HG02610 (cell line): ENCODE measurements at regions not wholly inside any gene's neighbourhood (a gene's known extent, or its start where the extent isn't known, plus 50 kb on each side); places are given as distances from the start of the nearest gene placed in this dataset.
"Not testable (repeated sequence)": the region's sequence is repeated elsewhere in the genome, so short reads cannot be mapped to it uniquely, and the experiment has no call there.

Experiments used
- ATAC-seq: cut with Tn5 transposase; IDR thresholded peaks from one replicate; pipeline ENCODE4 v1.9.1; 2021; ENCODE audit warnings: mild to moderate bottlenecking, moderate library complexity; ENCODE audit not compliant: unreplicated experiment

DNA sequence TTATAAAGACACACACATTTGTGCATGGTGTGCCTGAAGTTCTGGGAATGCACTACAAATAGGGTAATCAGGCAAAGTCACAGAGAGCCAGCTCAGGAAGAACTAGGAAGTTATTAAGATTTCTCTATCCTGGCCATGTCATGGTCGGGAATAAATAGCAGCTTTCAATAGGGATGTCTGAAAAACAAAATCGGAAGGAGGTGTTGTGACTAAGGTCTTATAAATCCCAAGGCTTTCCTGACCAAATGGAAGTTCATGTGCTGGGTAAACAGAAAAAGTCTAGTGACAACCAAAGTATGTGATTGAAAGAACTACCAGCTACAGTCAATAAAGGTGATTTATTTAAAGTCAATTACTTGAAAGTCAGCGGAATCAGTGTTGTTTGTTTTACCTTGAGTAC lies 262.5 kb upstream of the HS3ST1 start:
- no peak for ATAC-seq

- ATAC-seq = no peak
Measured at GRCh38 chr4:11687727-11688126, 259.0 kb upstream of the HS3ST1 start.

GRCh38 chr4:11685481-11685880 lies 256.8 kb upstream of the HS3ST1 start:
- no peak for ATAC-seq

DNA sequence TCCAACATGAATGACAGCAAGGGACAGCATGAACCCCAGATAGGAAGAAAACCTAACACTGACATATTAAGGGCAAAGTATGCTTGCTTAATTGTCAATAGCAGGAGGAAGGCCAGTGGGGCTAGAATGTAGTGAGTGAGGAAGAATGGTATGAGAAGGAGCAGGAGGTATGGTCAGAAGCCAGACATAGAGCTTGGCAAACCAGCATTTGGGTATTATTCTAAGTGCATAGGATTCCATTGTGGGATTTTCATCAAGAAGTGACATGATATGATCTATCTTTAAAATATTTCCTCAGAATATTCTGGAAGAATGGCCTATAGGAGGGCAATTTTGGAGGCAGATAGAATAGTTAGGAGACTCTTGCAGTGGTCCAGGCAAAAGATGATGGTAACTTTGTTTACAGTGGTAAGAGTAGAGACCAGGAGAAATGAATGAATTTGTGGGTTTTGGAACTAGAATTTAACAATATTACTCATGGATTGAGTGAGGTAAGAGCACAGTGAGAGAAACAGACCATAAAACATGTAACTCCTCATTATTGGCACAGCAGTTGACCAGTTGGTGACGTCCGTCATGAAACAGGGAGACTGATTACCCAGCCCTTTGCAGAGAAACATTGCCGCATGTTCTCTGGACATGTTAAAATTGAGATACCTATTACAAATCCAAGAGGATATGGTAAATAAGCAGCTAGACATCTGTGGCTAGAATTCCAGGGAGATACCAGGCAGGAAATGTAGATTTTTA lies 246.5 kb upstream of the HS3ST1 start:
- no peak for ATAC-seq

GRCh38 chr4:11670304-11670703 lies 241.6 kb upstream of the HS3ST1 start:
- ATAC-seq = no peak

GRCh38 chr4:11669156-11669555 lies 240.5 kb upstream of the HS3ST1 start:
- no peak for ATAC-seq

DNA sequence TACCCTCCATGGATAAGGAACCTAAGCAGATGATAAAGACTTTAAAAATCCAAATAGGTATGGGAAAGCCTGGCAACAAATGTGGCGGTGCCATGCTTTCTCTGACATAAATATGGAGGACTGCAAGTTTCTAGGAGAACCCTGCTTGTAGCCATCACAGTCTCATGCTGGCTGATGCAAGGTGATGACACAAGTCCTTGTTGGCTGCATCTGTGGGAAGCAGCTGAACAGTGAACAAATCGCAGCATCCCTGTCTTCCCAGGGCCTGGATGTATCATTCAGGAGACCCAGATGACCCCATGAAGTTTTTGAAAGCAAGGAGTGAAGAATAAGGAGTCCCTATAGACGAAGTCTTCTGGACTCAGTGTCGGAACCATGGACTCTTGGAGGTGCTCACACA lies 234.4 kb upstream of the HS3ST1 start:
- no peak for ATAC-seq

- no peak for ATAC-seq
Measured at GRCh38 chr4:11650801-11651596, 222.3 kb upstream of the HS3ST1 start.

- ATAC-seq = no peak
Measured at GRCh38 chr4:11647433-11647832, 218.7 kb upstream of the HS3ST1 start.

DNA sequence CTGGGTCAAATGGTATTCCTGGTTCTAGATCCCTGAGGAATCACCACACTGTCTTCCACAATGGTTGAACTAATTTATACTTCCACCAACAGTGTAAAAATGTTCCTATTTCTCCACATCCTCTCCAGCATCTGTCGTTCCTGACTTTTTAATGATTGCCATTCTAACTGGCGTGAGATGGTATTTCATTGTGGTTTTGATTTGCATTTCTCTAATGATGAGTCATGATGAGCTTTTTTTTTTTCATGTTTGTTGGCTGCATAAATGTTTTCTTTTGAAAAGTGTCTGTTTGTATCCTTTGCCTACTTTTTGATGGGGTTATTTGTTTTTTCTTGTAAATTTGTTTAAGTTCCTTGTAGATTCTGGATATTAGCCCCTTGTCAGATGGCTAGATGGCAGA lies 214.4 kb upstream of the HS3ST1 start:
- not testable (repeated sequence) for ATAC-seq

- no peak for ATAC-seq
Measured at GRCh38 chr4:11640584-11640983, 211.9 kb upstream of the HS3ST1 start.

DNA sequence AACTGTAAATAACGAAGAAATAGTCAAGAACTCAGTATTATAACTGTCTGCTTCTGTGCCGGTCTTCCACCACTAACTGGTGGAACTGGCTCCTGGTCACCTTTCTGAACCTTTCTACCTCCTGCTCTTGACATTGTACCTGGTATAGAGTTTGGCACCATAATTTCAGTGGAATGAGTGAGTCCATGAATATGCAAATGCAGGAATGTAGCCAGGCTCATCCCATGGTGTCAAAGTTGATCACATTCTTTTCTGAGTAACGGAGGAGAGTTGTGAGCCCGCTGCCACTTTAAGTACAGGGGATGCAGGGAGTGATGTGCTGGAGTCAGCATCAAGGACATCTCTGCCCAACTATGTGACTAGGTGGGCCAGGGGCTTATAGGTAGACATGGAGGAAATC lies 207.9 kb upstream of the HS3ST1 start:
- no peak for ATAC-seq

DNA sequence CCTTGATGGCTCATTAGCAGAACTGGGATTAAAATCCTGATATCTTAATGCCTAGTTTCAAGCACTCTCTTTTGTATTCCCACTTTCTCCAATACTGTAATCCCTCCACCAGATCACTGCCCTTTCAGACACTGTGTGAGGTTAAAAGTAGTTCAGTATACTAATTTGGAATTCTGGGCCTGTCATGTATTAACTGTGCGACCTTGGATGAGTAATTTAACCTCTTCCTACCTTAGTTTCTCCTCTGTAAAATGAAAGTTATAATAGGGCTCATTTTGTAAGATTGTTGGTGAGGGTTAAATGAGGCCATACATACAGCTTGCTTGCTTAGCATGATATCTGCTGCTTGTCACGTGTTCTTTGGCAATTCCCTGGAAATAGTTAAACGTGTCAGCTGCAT lies 207.3 kb upstream of the HS3ST1 start:
- no peak for ATAC-seq

DNA sequence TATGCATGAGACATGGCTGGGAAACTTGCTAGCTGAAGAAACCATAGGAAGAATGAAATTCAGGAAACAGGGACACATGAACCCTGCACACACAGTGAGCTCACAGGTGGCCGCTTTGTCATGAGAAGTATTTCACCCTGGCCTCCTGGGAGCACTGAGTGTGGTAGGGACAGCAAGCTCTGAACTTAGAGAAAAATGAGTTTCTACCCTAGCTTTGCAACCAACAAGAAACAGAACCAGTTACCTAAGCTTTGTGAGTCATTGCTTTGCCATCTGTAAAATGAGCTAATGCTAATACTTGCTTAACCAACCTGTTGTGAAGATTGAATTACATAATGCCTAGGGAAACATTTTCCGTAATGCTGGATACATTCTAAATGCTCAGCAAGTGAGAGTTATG lies 206.6 kb upstream of the HS3ST1 start:
- no peak for ATAC-seq

DNA sequence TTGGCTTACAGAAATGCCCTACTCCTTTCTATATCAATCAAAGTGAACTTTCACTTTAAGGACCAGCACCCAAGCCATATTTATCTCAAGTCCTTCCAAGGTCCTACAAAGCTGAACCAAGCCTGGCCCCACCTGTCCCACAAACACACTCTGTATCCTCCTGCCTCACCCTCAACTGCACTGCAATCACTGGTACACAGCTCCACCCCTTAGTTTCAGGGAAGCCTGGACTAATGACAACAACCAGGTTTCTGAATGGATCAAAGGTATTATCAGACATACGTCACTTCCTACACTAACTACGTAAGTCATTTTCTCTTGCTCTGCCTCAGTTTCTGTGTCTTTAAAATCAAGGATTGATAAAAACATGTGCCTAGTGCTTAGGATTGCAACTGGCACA lies 205.6 kb upstream of the HS3ST1 start:
- ATAC-seq = no peak

DNA sequence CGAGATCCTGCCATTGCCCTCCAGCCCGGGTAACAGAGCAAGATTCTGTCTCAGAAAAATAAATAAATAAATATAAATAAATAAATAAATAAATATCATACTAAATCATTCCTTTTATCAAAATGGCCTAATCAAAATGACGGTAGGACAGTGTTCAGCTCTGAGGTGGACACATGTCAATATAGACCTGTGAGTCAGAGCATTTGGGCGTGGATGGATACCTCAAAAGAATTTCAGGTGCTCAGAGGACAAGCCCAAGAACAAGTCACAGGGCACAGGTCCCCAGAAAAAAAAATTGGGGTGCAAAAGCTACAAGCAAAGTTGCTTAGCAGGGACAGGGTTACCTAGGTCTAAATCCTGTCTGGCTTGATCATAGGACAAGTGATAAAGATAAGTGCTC lies 204.7 kb upstream of the HS3ST1 start:
- no peak for ATAC-seq

- ATAC-seq = no peak
Measured at GRCh38 chr4:11632483-11632882, 203.8 kb upstream of the HS3ST1 start.

- ATAC-seq = no peak
Measured at GRCh38 chr4:11632025-11632424, 203.3 kb upstream of the HS3ST1 start.

GRCh38 chr4:11631416-11631815 lies 202.7 kb upstream of the HS3ST1 start:
- no peak for ATAC-seq

GRCh38 chr4:11628093-11628725 lies 199.5 kb upstream of the HS3ST1 start:
- ATAC-seq = no peak

- no peak for ATAC-seq
Measured at GRCh38 chr4:11626066-11626465, 197.4 kb upstream of the HS3ST1 start.

- no peak for ATAC-seq
Measured at GRCh38 chr4:11625211-11625610, 196.5 kb upstream of the HS3ST1 start.
